K562 (cell line): ENCODE measurements at regions not wholly inside any gene's neighbourhood (a gene's known extent, or its start where the extent isn't known, plus 50 kb on each side); places are given as distances from the start of the nearest gene placed in this dataset.

Experiments used
- ATAC-seq: fragments of 200-7000 bp; cut with Tn5 transposase; 3 replicates; pipeline ENCODE4 v1.9.1; 2020; ENCODE audit warnings: moderate library complexity
- BruUV-seq: library from RNA; stranded (reverse); fragments of 400-500 nt; replicated peaks from 2 replicates; lab custom pipeline; 2021; lab: Mats Ljungman, UMichigan
- CTCF ChIA-PET: fragments of 300-600 bp; formaldehyde crosslinking; extraction: SDS; loops from one replicate; lab custom pipeline; 2021; ENCODE audit warnings: low intra/inter-chr PET ratio; lab: Yijun Ruan, JAX
- POLR2A ChIA-PET: fragments of 300-600, 350-650 bp; sonication (Branson Sonifier 250); formaldehyde crosslinking; extraction: SDS; loops from one replicate; lab custom pipeline; 2021; ENCODE audit warnings: antibody characterized with exemption, inconsistent platforms; lab: Yijun Ruan, JAX
- DNase-seq, 4 experiments: peaks; one replicate each; pipeline versions ENCODE4 v3.0.0 to v3.0.0-alpha.2; 2011 to 2018; ENCODE audit warnings: low spot score in 3 of 4, mixed read lengths in 3 of 4; ENCODE audit errors: extremely low read depth in 1 of 4
- FAIRE-seq: peaks from 2 replicates; lab custom pipeline; 2011; peaks lifted over from hg19 to GRCh38; lab: Jason Lieb, UNC
- H2AFZ ChIP-seq: 2 replicates; pipeline ENCODE4 v1.6.0; 2011; ENCODE audit warnings: low read depth, low read length, control low read depth, inconsistent platforms
- H3K27ac ChIP-seq: fragments of 200-600 bp; 3 replicates; pipeline ENCODE4 v1.8.0; 2011; ENCODE audit warnings: low read depth, mild to moderate bottlenecking, control low read depth, inconsistent platforms, low read length, moderate library complexity, mixed read lengths; ENCODE audit errors: extremely low read depth
- H3K27me3 ChIP-seq, 2 experiments: fragments of 300-600 bp in 1 of 2; 2 replicates in 1 of 2; 3 replicates in 1 of 2; pipeline versions ENCODE4 v1.6.0 to v1.8.0; 2011; ENCODE audit warnings: inconsistent platforms in 2 of 2, low read length in 2 of 2, mild to moderate bottlenecking in 1 of 2, mixed read lengths in 1 of 2, moderate library complexity in 1 of 2; ENCODE audit not compliant: control insufficient read depth in 2 of 2, insufficient read depth in 2 of 2
- H3K36me3 ChIP-seq: fragments of 300-600 bp; 3 replicates; pipeline ENCODE4 v1.8.0; 2011; ENCODE audit warnings: mild to moderate bottlenecking, low read length, inconsistent platforms; ENCODE audit not compliant: control insufficient read depth, insufficient read depth
- H3K4me1 ChIP-seq, 2 experiments: fragments of 200-600 bp in 1 of 2; replicated peaks in 1 of 2; 2 replicates in 1 of 2; 3 replicates in 1 of 2; pipeline versions ENCODE4 v1.5.1 to v1.8.0; 2011; ENCODE audit warnings: inconsistent platforms in 2 of 2, low read length in 2 of 2, mild to moderate bottlenecking in 1 of 2, mixed read lengths in 1 of 2, moderate library complexity in 1 of 2; ENCODE audit not compliant: control insufficient read depth in 2 of 2, insufficient read depth in 2 of 2
- H3K4me2 ChIP-seq: 2 replicates; pipeline ENCODE4 v1.6.1; 2011; ENCODE audit warnings: low read length, control low read depth, inconsistent platforms, mixed read lengths; ENCODE audit not compliant: insufficient read depth
- H3K4me3 ChIP-seq: fragments of 200-600 bp; sonication (generic), shearing (Covaris generic); 2 replicates; pipeline ENCODE4 v1.5.1; 2016; ENCODE audit warnings: control low read depth, inconsistent platforms
- H3K79me2 ChIP-seq: fragments of 200-600 bp; 3 replicates; pipeline ENCODE4 v1.8.0; 2011; ENCODE audit warnings: low read length, inconsistent platforms; ENCODE audit not compliant: control insufficient read depth, insufficient read depth
- H3K9ac ChIP-seq, 2 experiments: 2 replicates each; pipeline versions ENCODE4 v1.6.0 to v1.6.1; 2011; ENCODE audit warnings: low read depth in 2 of 2, low read length in 2 of 2, control low read depth in 1 of 2, inconsistent platforms in 1 of 2, mild to moderate bottlenecking in 1 of 2, mixed read lengths in 1 of 2; ENCODE audit not compliant: insufficient read depth in 1 of 2
- H3K9me1 ChIP-seq: one replicate; pipeline ENCODE4 v1.6.0; 2011; ENCODE audit warnings: inconsistent platforms, mild to moderate bottlenecking, low read length, moderate library complexity; ENCODE audit not compliant: control insufficient read depth, insufficient read depth
- H3K9me3 ChIP-seq: replicated peaks from 2 replicates; pipeline ENCODE4 v1.5.1; 2011; ENCODE audit warnings: low read depth, low read length, inconsistent platforms; ENCODE audit not compliant: control insufficient read depth, insufficient read depth
- H4K20me1 ChIP-seq: replicated peaks from 2 replicates; pipeline ENCODE4 v1.6.1; 2011; ENCODE audit warnings: low read length, inconsistent platforms, mixed read lengths; ENCODE audit not compliant: control insufficient read depth, insufficient read depth
- BRD4 ChIP-seq: fragments of 200-600 bp; sonication (generic); IDR thresholded peaks from 2 replicates; pipeline ENCODE4 v1.6.1; 2017; ENCODE audit warnings: inconsistent platforms
- CHD2 ChIP-seq: IDR thresholded peaks from 2 replicates; pipeline ENCODE4 v1.6.1; 2011; ENCODE audit warnings: low read depth, low read length
- CREM ChIP-seq: IDR thresholded peaks from 2 replicates; pipeline ENCODE4 v1.6.1; 2014; ENCODE audit warnings: antibody characterized with exemption, low read depth
- EWSR1 ChIP-seq: fragments of 450-650 bp; IDR thresholded peaks from 2 replicates; pipeline ENCODE4 v1.6.1; 2018; ENCODE audit warnings: borderline replicate concordance, mild to moderate bottlenecking, low read depth, moderate library complexity; ENCODE audit not compliant: partially characterized antibody
- HIVEP1 ChIP-seq: fragments of 250-450 bp; sonication (Bioruptor Pico); IDR thresholded peaks from 2 replicates; pipeline ENCODE4 v1.4.0; 2020; ENCODE audit warnings: mild to moderate bottlenecking
- JUN ChIP-seq, 2 experiments: sonication (generic) in 1 of 2; formaldehyde crosslinking in 1 of 2; IDR thresholded peaks; 2 replicates each; pipeline versions ENCODE4 v1.6.1 to v1.8.0; 2012 to 2022; ENCODE audit warnings: borderline replicate concordance in 2 of 2, mild to moderate bottlenecking in 2 of 2, improper control_type of control experiment in 1 of 2, low read depth in 1 of 2, low read length in 1 of 2, missing genetic modification reagents in 1 of 2
- L3MBTL2 ChIP-seq: fragments of 450-650 bp; IDR thresholded peaks from 2 replicates; pipeline ENCODE4 v1.6.1; 2016; ENCODE audit warnings: mild to moderate bottlenecking, moderate library complexity
- MAFG ChIP-seq: fragments of 450-650 bp; conservative IDR thresholded peaks from 2 replicates; pipeline ENCODE4 v1.6.1; 2016; ENCODE audit warnings: missing genetic modification characterization, missing compliant biosample characterization
- MECOM ChIP-seq: fragments of 250-450 bp; sonication (Bioruptor Pico); IDR thresholded peaks from 2 replicates; pipeline ENCODE4 v1.8.0; 2022; ENCODE audit warnings: inconsistent platforms
- NR2C2 ChIP-seq, 2 experiments: fragments of 200-800 bp in 1 of 2; sonication (Bioruptor generic) in 1 of 2; sonication (generic) in 1 of 2; formaldehyde crosslinking in 1 of 2; IDR thresholded peaks; 2 replicates each; pipeline versions ENCODE4 v1.6.1 to v1.8.0; 2016 to 2022; ENCODE audit warnings: mild to moderate bottlenecking in 1 of 2, missing compliant biosample characterization in 1 of 2, missing genetic modification characterization in 1 of 2, missing genetic modification reagents in 1 of 2
- PKNOX1 ChIP-seq: fragments of 450-650 bp; IDR thresholded peaks from 2 replicates; pipeline ENCODE4 v1.6.1; 2016
- PTRF ChIP-seq: fragments of 450-650 bp; IDR thresholded peaks from 2 replicates; pipeline ENCODE4 v1.6.1; 2016; ENCODE audit warnings: mild to moderate bottlenecking, missing genetic modification characterization, missing compliant biosample characterization
- TOE1 ChIP-seq, 2 experiments: fragments of 450-650 bp in 1 of 2; sonication (generic) in 1 of 2; formaldehyde crosslinking in 1 of 2; IDR thresholded peaks; 2 replicates each; pipeline versions ENCODE4 v1.7.1 to v1.8.0; 2016 to 2022; ENCODE audit warnings: borderline replicate concordance in 2 of 2, mild to moderate bottlenecking in 2 of 2, antibody characterized with exemption in 1 of 2, inconsistent platforms in 1 of 2, low read depth in 1 of 2, missing genetic modification reagents in 1 of 2, moderate library complexity in 1 of 2
- ZKSCAN3 ChIP-seq: fragments of 250-450 bp; sonication (Bioruptor Pico); IDR thresholded peaks from 2 replicates; pipeline ENCODE4 v1.4.0; 2020
- ZNF707 ChIP-seq: fragments of 250-450 bp; sonication (Bioruptor Pico); conservative IDR thresholded peaks from 2 replicates; pipeline ENCODE4 v1.8.0; 2022; ENCODE audit warnings: inconsistent platforms, mild to moderate bottlenecking, moderate library complexity
- WGBS: fragments of 100-300 bp; shearing (Covaris generic); methylation state at CpG from one replicate; pipeline ENCODE4 v1.1.6; 2016; ENCODE audit warnings: low coverage, mixed read lengths; ENCODE audit not compliant: insufficient coverage; ENCODE audit errors: missing lambda C conversion rate; 5-methylcytosine and 5-hydroxymethylcytosine counted together
- in situ Hi-C: fragments of 300-500 bp; cut with MboI; formaldehyde crosslinking; loops from 4 replicates; pipeline ENCODE4 v1.15.0; 2018; ENCODE audit warnings: inconsistent platforms, mixed read lengths
- intact Hi-C: fragments of 100-400 bp; cut with micrococcal nuclease; formaldehyde crosslinking; loops from 2 replicates; pipeline ENCODE4 v1.14.2; 2022
- TF ChIP-seq, protein P1 (sequence below): fragments of 450-650 bp; formaldehyde crosslinking; IDR thresholded peaks from 2 replicates; pipeline ENCODE4 v1.4.0; 2020; ENCODE audit warnings: mild to moderate bottlenecking, moderate library complexity

- Histone ChIP-seq H3K9me3 (no peaks in the 10 kb centered on the region), H3K27me3 (no peaks in the 10 kb centered on the region), H3K4me3 (no peak overlapping the region), H4K20me1 (no peaks in the 10 kb centered on the region), H2AFZ (no peak overlapping the region), H3K4me1 (no peaks in the 10 kb centered on the region), H3K79me2 (no peaks in the 10 kb centered on the region), H3K9ac (no peak overlapping the region), H3K4me2 (no peak overlapping the region), H3K27ac (no peak overlapping the region), H3K9me1 (no peaks in the 10 kb centered on the region), H3K36me3 (no peaks in the 10 kb centered on the region)
- 12% methylated on average over 4 of the region's 4 CpGs for WGBS
- no peak for ATAC-seq
- in situ Hi-C loops: no loop called here
- intact Hi-C loops: no loop called here
- BruUV-seq: no TSS peak
- ChIA-PET POLR2A (no interaction called here), CTCF (no interaction called here)
- no peak for TF ChIP-seq EWSR1
- TF ChIP-seq MAFG (tag): no peak
- TF ChIP-seq MECOM (CRISPR knock-in tag): no peak
- TF ChIP-seq CREM: no peak
- no peak for TF ChIP-seq HIVEP1 (CRISPR knock-in tag)
- TF ChIP-seq L3MBTL2: no peak
- TF ChIP-seq NR2C2 (CRISPR knock-in tag; IDR thresholded peaks at IDR 0.05): no peak
- no peak for TF ChIP-seq NR2C2 (tag; IDR thresholded peaks at IDR 0.05)
- TF ChIP-seq, protein P1, sequence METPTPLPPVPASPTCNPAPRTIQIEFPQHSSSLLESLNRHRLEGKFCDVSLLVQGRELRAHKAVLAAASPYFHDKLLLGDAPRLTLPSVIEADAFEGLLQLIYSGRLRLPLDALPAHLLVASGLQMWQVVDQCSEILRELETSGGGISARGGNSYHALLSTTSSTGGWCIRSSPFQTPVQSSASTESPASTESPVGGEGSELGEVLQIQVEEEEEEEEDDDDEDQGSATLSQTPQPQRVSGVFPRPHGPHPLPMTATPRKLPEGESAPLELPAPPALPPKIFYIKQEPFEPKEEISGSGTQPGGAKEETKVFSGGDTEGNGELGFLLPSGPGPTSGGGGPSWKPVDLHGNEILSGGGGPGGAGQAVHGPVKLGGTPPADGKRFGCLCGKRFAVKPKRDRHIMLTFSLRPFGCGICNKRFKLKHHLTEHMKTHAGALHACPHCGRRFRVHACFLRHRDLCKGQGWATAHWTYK: no peak
- no peak for TF ChIP-seq ZNF707 (CRISPR knock-in tag)
- no peak for TF ChIP-seq BRD4
- TF ChIP-seq CHD2: no peak
- TF ChIP-seq ZKSCAN3 (CRISPR knock-in tag): no peak
- no peak for TF ChIP-seq TOE1 (IDR thresholded peaks at IDR 0.05; ENCODE audit: borderline replicate concordance)
- no peak for TF ChIP-seq TOE1 (CRISPR knock-in tag; IDR thresholded peaks at IDR 0.05; ENCODE audit: borderline replicate concordance, low read depth)
- no peak for TF ChIP-seq PTRF
- TF ChIP-seq PKNOX1: no peak
- no peak for TF ChIP-seq JUN (IDR thresholded peaks at IDR 0.05; ENCODE audit: borderline replicate concordance, low read depth, low read length)
- TF ChIP-seq JUN (CRISPR knock-in tag; IDR thresholded peaks at IDR 0.05; ENCODE audit: borderline replicate concordance): no peak
- DNase-seq: no peak
- no peak for FAIRE-seq
Observed at GRCh38 chr5:84474126-84474525, 89.4 kb upstream of the EDIL3 start.
